HEK293T (cell line): ENCODE measurements at regions not wholly inside any gene's neighbourhood (a gene's known extent, or its start where the extent isn't known, plus 50 kb on each side); places are given as distances from the start of the nearest gene placed in this dataset.

Source experiments
- BHLHE40 ChIP-seq: fragments of 450-650 bp; IDR thresholded peaks from 2 replicates; pipeline ENCODE4 v1.6.1; 2016; ENCODE audit warnings: mild to moderate bottlenecking, moderate library complexity, borderline replicate concordance
- FOXA1 ChIP-seq: fragments of 450-650 bp; IDR thresholded peaks from 2 replicates; pipeline ENCODE4 v1.6.1; 2016; ENCODE audit warnings: mild to moderate bottlenecking
- FOXK2 ChIP-seq: fragments of 450-650 bp; IDR thresholded peaks from 2 replicates; pipeline ENCODE4 v1.6.1; 2016; ENCODE audit warnings: mild to moderate bottlenecking
- FOXM1 ChIP-seq: fragments of 450-650 bp; IDR thresholded peaks from 2 replicates; pipeline ENCODE4 v1.6.1; 2017; ENCODE audit warnings: mild to moderate bottlenecking, borderline replicate concordance
- HDGF ChIP-seq: fragments of 450-650 bp; IDR thresholded peaks from 2 replicates; pipeline ENCODE4 v1.6.1; 2017; ENCODE audit warnings: antibody characterized with exemption, borderline replicate concordance
- NFRKB ChIP-seq: fragments of 450-650 bp; IDR thresholded peaks from 2 replicates; pipeline ENCODE4 v1.6.1; 2016; ENCODE audit warnings: mild to moderate bottlenecking, moderate library complexity
- SP1 ChIP-seq: fragments of 450-650 bp; IDR thresholded peaks from 2 replicates; pipeline ENCODE4 v1.6.1; 2017
- SUZ12 ChIP-seq: fragments of 450-650 bp; IDR thresholded peaks from 2 replicates; pipeline ENCODE4 v1.6.1; 2016; ENCODE audit warnings: mild to moderate bottlenecking
- TARDBP ChIP-seq: fragments of 450-650 bp; IDR thresholded peaks from 2 replicates; pipeline ENCODE4 v1.6.1; 2016
- ZNF384 ChIP-seq: fragments of 450-650 bp; IDR thresholded peaks from 2 replicates; pipeline ENCODE4 v1.6.1; 2016
- TF ChIP-seq, protein P1 (sequence below): fragments of 450-650 bp; IDR thresholded peaks from 2 replicates; pipeline ENCODE4 v1.6.1; 2016

DNA sequence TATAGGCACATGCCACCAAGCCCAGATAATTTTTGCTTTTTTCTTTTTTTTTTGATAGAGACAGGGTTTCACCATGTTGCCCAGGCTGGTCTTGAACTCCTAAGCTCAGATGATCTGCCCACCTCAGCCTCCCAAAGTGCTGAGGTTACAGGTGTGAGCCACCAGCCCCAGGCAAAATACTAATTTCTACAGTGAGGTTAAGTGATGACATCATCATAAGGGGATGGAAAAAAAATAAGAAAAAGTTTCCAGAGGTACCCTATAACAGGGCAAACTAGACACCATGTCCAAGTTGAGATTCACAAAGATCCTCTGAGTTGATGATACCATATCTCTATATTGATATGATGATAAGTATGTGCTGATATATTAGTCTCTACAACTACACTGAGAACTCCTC lies 163.7 kb upstream of the ACVR2A start:
- TF ChIP-seq SP1, result no peak
- TF ChIP-seq FOXA1, result no peak
- no peak for TF ChIP-seq ZNF384
- no peak for TF ChIP-seq FOXM1
- TF ChIP-seq BHLHE40, result no peak
- no peak for TF ChIP-seq FOXK2
- TF ChIP-seq HDGF, result no peak
- TF ChIP-seq NFRKB, result no peak
- TF ChIP-seq, protein P1, sequence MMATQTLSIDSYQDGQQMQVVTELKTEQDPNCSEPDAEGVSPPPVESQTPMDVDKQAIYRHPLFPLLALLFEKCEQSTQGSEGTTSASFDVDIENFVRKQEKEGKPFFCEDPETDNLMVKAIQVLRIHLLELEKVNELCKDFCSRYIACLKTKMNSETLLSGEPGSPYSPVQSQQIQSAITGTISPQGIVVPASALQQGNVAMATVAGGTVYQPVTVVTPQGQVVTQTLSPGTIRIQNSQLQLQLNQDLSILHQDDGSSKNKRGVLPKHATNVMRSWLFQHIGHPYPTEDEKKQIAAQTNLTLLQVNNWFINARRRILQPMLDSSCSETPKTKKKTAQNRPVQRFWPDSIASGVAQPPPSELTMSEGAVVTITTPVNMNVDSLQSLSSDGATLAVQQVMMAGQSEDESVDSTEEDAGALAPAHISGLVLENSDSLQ, result no peak
- TF ChIP-seq TARDBP, result no peak
- TF ChIP-seq SUZ12, result no peak
